Upper lobe of right lung (tissue), 1 donor: ENCODE measurements at regions not wholly inside any gene's neighbourhood (a gene's known extent, or its start where the extent isn't known, plus 50 kb on each side); places are given as distances from the start of the nearest gene placed in this dataset.
A peak's percentile ranks its signal among the peaks of the same experiment; 100 is the strongest.

Source experiments
- ATAC-seq: fragments of 200-7000 bp; cut with Tn5 transposase; one replicate; pipeline ENCODE4 v1.9.1; 2020; ENCODE audit warnings: mild to moderate bottlenecking, moderate library complexity
- DNase-seq: peaks from one replicate; pipeline ENCODE4 v3.0.0-alpha.2; 2020
- H3K27ac ChIP-seq: fragments of 200-600 bp; one replicate; pipeline ENCODE4 v1.8.0; 2022
- H3K27me3 ChIP-seq: fragments of 200-600 bp; one replicate; pipeline ENCODE4 v1.8.0; 2022; ENCODE audit warnings: mild to moderate bottlenecking
- H3K36me3 ChIP-seq: fragments of 200-600 bp; one replicate; pipeline ENCODE4 v1.8.0; 2022
- H3K4me1 ChIP-seq: fragments of 200-600 bp; one replicate; pipeline ENCODE4 v1.8.0; 2022
- H3K4me3 ChIP-seq: fragments of 200-600 bp; one replicate; pipeline ENCODE4 v1.8.0; 2022; ENCODE audit warnings: mild to moderate bottlenecking
- H3K9me3 ChIP-seq: fragments of 200-600 bp; one replicate; pipeline ENCODE4 v1.8.0; 2022
- CTCF ChIP-seq: fragments of 200-600 bp; IDR thresholded peaks from one replicate; pipeline ENCODE4 v1.8.0; 2022; ENCODE audit warnings: antibody characterized with exemption
- intact Hi-C: fragments of 100-400 bp; cut with DNase I; formaldehyde crosslinking; loops from one replicate; pipeline ENCODE4 v1.11.0; 2022
- donor health status: DM: no; HTN: yes; CAD: no; lungs with severe emphysema.

DNA sequence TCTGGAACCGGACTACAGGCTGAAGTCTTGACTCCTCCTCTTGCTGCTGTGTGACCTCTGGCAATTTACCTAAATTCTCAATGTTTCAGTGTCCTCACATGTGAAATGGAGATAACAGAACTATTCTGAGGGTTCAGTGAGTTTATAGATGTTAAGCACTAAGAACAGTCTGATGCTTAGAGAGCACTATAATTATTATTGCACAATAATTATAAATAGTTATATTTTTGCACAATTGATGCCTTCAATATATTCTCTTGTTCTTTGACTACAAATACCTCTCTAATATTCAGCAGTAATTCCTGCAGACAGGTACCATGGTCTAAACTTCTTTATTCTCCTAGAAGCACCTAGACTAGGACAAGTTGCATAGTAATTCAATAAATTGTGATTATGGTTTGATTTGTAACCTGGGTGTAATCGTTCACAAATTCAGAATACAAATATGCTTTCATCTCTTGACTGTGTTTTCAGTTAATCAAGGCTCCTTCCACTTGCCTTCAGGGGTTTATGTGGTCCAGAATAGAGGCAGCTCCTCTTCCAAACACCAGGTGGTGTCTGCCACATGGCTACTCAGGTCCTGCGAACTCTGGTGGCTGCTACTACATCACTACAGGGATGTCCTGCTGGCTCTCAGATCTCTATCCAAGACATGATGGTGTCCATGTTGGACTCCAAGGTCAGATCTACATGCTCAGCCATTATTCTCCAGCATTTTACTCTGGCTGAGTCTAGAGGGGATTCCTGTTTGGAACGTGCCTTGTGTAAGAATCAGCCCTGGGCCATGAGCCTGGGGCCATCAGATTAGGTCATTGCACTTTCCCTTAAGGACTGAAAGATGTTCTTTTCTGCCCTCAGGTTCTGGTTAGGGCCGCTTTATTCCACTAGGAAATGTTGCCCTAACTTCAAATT, 103.4 kb downstream of the QRFPR start:
- no peaks in the 10 kb centered on the region for H3K9me3 ChIP-seq
- intact Hi-C loops: no loop called here
- peaks cover 5% of the 10 kb centered on the region for H3K27me3 ChIP-seq
- TF ChIP-seq CTCF: no peak
- H3K36me3 ChIP-seq: no peaks in the 10 kb centered on the region
- DNase-seq: no peak
- ATAC-seq: peak; percentile 31
- H3K4me3 ChIP-seq: no peak overlapping the region
- H3K27ac ChIP-seq: no peak overlapping the region
- H3K4me1 ChIP-seq: no peaks in the 10 kb centered on the region

- Histone ChIP-seq H3K27ac (no peak overlapping the region), H3K36me3 (no peaks in the 10 kb centered on the region), H3K4me1 (no peaks in the 10 kb centered on the region), H3K9me3 (no peaks in the 10 kb centered on the region), H3K4me3 (no peak overlapping the region), H3K27me3 (peaks cover 5% of the 10 kb centered on the region)
- ATAC-seq (no peak), DNase-seq (no peak)
- intact Hi-C loops: no loop called here
- no peak for TF ChIP-seq CTCF
Observed at GRCh38 chr4:121273191-121273590, 107.6 kb downstream of the QRFPR start.

- H3K27ac ChIP-seq: no peak overlapping the region
- H3K27me3 ChIP-seq: peaks cover 5% of the 10 kb centered on the region
- no peaks in the 10 kb centered on the region for H3K4me1 ChIP-seq
- no peak for TF ChIP-seq CTCF
- no peaks in the 10 kb centered on the region for H3K9me3 ChIP-seq
- no peak for ATAC-seq
- no peak overlapping the region for H3K4me3 ChIP-seq
- H3K36me3 ChIP-seq: no peaks in the 10 kb centered on the region
- intact Hi-C loops: no loop called here
- DNase-seq: no peak
Observed at GRCh38 chr4:121272526-121272925, 108.3 kb downstream of the QRFPR start.

GRCh38 chr4:121270389-121270788, 106.3 kb upstream of the TNIP3 start:
- ATAC-seq (no peak), DNase-seq (no peak)
- Histone ChIP-seq H3K27ac (no peak overlapping the region), H3K27me3 (no peaks in the 10 kb centered on the region), H3K4me3 (no peak overlapping the region), H3K36me3 (no peaks in the 10 kb centered on the region), H3K4me1 (no peaks in the 10 kb centered on the region), H3K9me3 (no peaks in the 10 kb centered on the region)
- intact Hi-C loops: no loop called here
- TF ChIP-seq CTCF: no peak

DNA sequence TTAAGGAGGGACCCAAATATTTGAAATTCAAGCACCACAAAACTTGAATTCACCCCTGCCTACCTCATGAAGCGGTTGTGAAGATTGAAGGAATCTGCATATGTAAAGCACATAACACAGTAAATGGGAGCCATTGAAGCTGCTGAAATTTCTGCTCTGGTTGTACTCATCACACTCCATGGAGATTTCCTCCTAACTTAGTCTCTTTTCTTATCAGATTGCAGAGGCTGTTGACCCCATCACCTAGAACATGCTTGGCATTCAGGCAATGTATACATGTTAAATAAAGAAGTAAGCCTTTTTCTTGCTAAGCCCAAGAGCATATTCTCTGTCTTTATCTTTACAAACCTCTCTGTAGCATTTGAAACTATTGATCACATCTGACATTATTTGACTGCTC, 104.9 kb upstream of the TNIP3 start:
- Histone ChIP-seq H3K9me3 (no peaks in the 10 kb centered on the region), H3K4me1 (no peaks in the 10 kb centered on the region), H3K27ac (no peak overlapping the region), H3K4me3 (no peak overlapping the region), H3K27me3 (no peaks in the 10 kb centered on the region), H3K36me3 (no peaks in the 10 kb centered on the region)
- ATAC-seq: no peak
- TF ChIP-seq CTCF: no peak
- DNase-seq: no peak
- intact Hi-C loops: no loop called here
